Dendritic cell treated with granulocyte-macrophage colony-stimulating factor and Interleukin-4, amounts not matched to agents 40 ng/mL and 50 ng/mL, for 4 days (primary cell): ENCODE measurements at regions not wholly inside any gene's neighbourhood (a gene's known extent, or its start where the extent isn't known, plus 50 kb on each side); places are given as distances from the start of the nearest gene placed in this dataset.

ENCODE experiments used
- H3K27ac Mint-ChIP-seq: one replicate; pipeline ENCODE4 v1.8.0; 2022; ENCODE audit warnings: mild to moderate bottlenecking, mixed read lengths
- H3K27me3 Mint-ChIP-seq: one replicate; pipeline ENCODE4 v1.8.0; 2022; ENCODE audit warnings: mild to moderate bottlenecking, mixed read lengths
- H3K36me3 Mint-ChIP-seq: one replicate; pipeline ENCODE4 v1.8.0; 2022; ENCODE audit warnings: low read depth, mixed read lengths
- H3K4me1 Mint-ChIP-seq: one replicate; pipeline ENCODE4 v1.8.0; 2022; ENCODE audit warnings: low read depth, mixed read lengths
- H3K4me3 Mint-ChIP-seq: one replicate; pipeline ENCODE4 v1.8.0; 2022; ENCODE audit warnings: mild to moderate bottlenecking, moderate library complexity, mixed read lengths
- H3K9me3 Mint-ChIP-seq: one replicate; pipeline ENCODE4 v1.8.0; 2022; ENCODE audit warnings: mixed read lengths
- intact Hi-C: fragments of 100-400 bp; cut with micrococcal nuclease; formaldehyde crosslinking; loops from one replicate; pipeline ENCODE4 v1.15.0; 2022

- Mint-ChIP-seq H3K27ac (no peak overlapping the region), H3K9me3 (no peaks in the 10 kb centered on the region), H3K27me3 (no peaks in the 10 kb centered on the region), H3K36me3 (no peaks in the 10 kb centered on the region), H3K4me3 (no peak overlapping the region), H3K4me1 (no peaks in the 10 kb centered on the region)
- intact Hi-C loops: no loop called here
These were observed 144.3 kb downstream of the ABCC12 start for GRCh38 chr16:48011466-48011865.

GRCh38 chr16:48008011-48008525, 147.7 kb downstream of the ABCC12 start:
- Mint-ChIP-seq H3K27me3 (no peaks in the 10 kb centered on the region), H3K27ac (no peak overlapping the region), H3K9me3 (no peaks in the 10 kb centered on the region), H3K4me1 (no peaks in the 10 kb centered on the region), H3K36me3 (no peaks in the 10 kb centered on the region), H3K4me3 (no peak overlapping the region)
- intact Hi-C loops: no loop called here

DNA sequence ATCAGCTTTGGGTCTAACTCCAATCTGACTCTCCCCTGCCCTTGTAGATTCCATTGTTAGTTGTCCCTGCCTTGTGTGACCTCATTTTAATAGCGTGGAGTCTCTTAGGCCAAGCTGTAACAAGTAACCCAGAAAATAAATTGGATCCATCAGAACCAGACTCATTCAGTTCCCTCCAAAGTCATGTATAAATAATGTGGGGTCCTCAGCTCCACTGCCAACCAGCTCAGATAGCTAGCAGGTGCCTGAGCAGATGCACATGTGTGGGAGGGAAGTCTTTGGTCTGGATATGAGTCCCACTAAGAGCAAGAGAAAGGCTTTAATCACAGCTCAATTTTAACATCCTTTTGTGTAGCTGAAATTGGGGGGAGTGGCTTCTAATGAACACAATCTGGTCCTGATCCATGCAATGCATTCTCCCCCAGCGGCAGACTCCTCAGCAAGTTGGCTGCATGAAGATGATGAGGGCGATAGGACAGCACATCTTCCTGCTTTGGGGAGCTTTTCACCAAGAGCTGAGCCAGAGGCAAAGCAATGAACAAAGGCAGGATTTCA, 151.6 kb downstream of the ABCC12 start:
- intact Hi-C loops: no loop called here
- Mint-ChIP-seq H3K27me3 (no peaks in the 10 kb centered on the region), H3K36me3 (no peaks in the 10 kb centered on the region), H3K27ac (no peak overlapping the region), H3K9me3 (no peaks in the 10 kb centered on the region), H3K4me1 (no peaks in the 10 kb centered on the region), H3K4me3 (no peak overlapping the region)

- Mint-ChIP-seq H3K27me3 (no peaks in the 10 kb centered on the region), H3K27ac (no peak overlapping the region), H3K4me1 (no peaks in the 10 kb centered on the region), H3K36me3 (no peaks in the 10 kb centered on the region), H3K9me3 (no peaks in the 10 kb centered on the region), H3K4me3 (no peak overlapping the region)
- intact Hi-C loops: no loop called here
These were observed 152.4 kb downstream of the ABCC12 start for GRCh38 chr16:48003206-48003907.

GRCh38 chr16:48001324-48001895, 154.4 kb downstream of the ABCC12 start:
- H3K36me3 Mint-ChIP-seq: no peaks in the 10 kb centered on the region
- no peaks in the 10 kb centered on the region for H3K4me1 Mint-ChIP-seq
- H3K9me3 Mint-ChIP-seq: no peaks in the 10 kb centered on the region
- no peaks in the 10 kb centered on the region for H3K27me3 Mint-ChIP-seq
- H3K4me3 Mint-ChIP-seq: no peak overlapping the region
- intact Hi-C loops: no loop called here
- H3K27ac Mint-ChIP-seq: no peak overlapping the region

- Mint-ChIP-seq H3K4me1 (no peaks in the 10 kb centered on the region), H3K27ac (no peak overlapping the region), H3K4me3 (no peak overlapping the region), H3K36me3 (no peaks in the 10 kb centered on the region), H3K27me3 (no peaks in the 10 kb centered on the region), H3K9me3 (no peaks in the 10 kb centered on the region)
- intact Hi-C loops: no loop called here
These were observed 155.2 kb downstream of the ABCC12 start for GRCh38 chr16:48000622-48001021.

DNA sequence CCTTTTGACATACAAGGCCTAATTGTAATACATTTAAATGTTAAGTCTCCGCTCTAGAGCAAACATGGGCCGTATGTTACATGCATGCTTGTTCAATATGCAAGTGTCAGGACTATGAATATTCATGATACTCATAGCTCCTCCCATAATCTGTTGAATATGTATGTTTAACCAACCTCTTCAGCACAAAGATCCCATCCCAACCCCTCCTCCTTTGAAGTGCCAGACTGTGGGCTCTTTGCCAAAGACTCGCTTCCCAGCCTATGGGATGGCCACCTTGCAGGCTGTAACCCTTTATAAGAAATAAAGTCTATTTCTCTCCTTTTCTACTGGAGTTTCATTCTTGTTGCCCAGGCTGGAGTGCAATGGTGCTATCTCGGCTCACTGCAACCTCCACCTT, 156.2 kb downstream of the ABCC12 start:
- Mint-ChIP-seq H3K4me3 (no peak overlapping the region), H3K36me3 (no peaks in the 10 kb centered on the region), H3K4me1 (no peaks in the 10 kb centered on the region), H3K9me3 (no peaks in the 10 kb centered on the region), H3K27ac (no peak overlapping the region), H3K27me3 (no peaks in the 10 kb centered on the region)
- intact Hi-C loops: no loop called here

- intact Hi-C loops: no loop called here
- Mint-ChIP-seq H3K9me3 (no peaks in the 10 kb centered on the region), H3K27ac (no peak overlapping the region), H3K4me1 (no peaks in the 10 kb centered on the region), H3K27me3 (peaks cover 2% of the 10 kb centered on the region), H3K36me3 (no peaks in the 10 kb centered on the region), H3K4me3 (no peak overlapping the region)
These were observed 160.4 kb downstream of the ABCC12 start for GRCh38 chr16:47995354-47995753.

GRCh38 chr16:47991491-47991890, 164.3 kb downstream of the ABCC12 start:
- Mint-ChIP-seq H3K4me3 (no peak overlapping the region), H3K9me3 (no peaks in the 10 kb centered on the region), H3K36me3 (no peaks in the 10 kb centered on the region), H3K4me1 (no peaks in the 10 kb centered on the region), H3K27me3 (peaks cover 2% of the 10 kb centered on the region), H3K27ac (no peak overlapping the region)
- intact Hi-C loops: no loop called here

GRCh38 chr16:47990676-47991075, 165.1 kb downstream of the ABCC12 start:
- intact Hi-C loops: no loop called here
- Mint-ChIP-seq H3K4me1 (no peaks in the 10 kb centered on the region), H3K36me3 (no peaks in the 10 kb centered on the region), H3K27ac (no peak overlapping the region), H3K9me3 (no peaks in the 10 kb centered on the region), H3K27me3 (peaks cover 2% of the 10 kb centered on the region), H3K4me3 (no peak overlapping the region)

- no peaks in the 10 kb centered on the region for H3K36me3 Mint-ChIP-seq
- no peak overlapping the region for H3K27ac Mint-ChIP-seq
- no peak overlapping the region for H3K4me3 Mint-ChIP-seq
- no peaks in the 10 kb centered on the region for H3K9me3 Mint-ChIP-seq
- intact Hi-C loops: no loop called here
- peaks cover 2% of the 10 kb centered on the region for H3K27me3 Mint-ChIP-seq
- no peaks in the 10 kb centered on the region for H3K4me1 Mint-ChIP-seq
These were observed 168.7 kb downstream of the ABCC12 start for GRCh38 chr16:47987136-47987535.

DNA sequence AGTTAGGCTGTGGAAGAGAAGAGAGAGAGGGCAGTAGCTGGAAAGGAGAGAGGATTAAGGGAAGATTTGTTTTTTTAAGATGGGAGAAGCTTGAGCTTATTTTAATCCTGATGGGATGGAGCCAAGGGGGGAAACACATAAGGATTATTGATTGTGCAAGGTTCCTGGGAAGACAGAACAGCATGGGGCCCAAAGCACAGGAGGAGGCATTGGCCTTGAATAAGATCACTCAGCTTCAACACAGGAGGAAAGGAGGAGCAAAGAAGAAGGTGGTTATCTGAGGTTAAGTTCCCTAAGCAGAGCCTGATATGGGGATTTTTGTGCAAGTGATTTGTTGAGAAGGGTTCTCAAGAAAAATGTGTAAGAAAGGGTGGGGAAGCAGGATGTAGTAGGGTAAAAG, 169.8 kb downstream of the ABCC12 start:
- Mint-ChIP-seq H3K4me1 (no peaks in the 10 kb centered on the region), H3K27ac (no peak overlapping the region), H3K9me3 (no peaks in the 10 kb centered on the region), H3K27me3 (peaks cover 2% of the 10 kb centered on the region), H3K36me3 (no peaks in the 10 kb centered on the region), H3K4me3 (no peak overlapping the region)
- intact Hi-C loops: no loop called here

DNA sequence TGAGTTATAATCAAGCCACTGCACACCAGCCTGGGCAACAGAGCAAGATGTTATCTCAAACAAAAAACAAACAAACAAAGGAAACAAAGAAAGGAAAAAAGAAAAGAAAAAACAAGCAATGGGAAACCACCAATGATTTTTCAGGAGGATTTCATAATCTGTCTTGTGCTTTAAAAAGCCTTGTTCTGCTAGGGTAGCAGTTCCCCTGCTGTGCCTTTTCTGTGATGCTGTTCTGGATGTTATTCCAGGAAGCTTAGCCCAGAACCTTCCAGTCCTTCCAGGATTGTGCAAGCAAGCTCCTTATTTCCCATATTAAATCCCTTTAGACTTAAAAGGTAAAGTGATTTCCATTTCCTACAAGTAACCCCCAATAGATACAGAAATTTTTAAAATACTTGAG, 171.1 kb downstream of the ABCC12 start:
- Mint-ChIP-seq H3K4me1 (no peaks in the 10 kb centered on the region), H3K9me3 (no peaks in the 10 kb centered on the region), H3K36me3 (no peaks in the 10 kb centered on the region), H3K4me3 (no peak overlapping the region), H3K27me3 (no peaks in the 10 kb centered on the region), H3K27ac (no peak overlapping the region)
- intact Hi-C loops: no loop called here

GRCh38 chr16:47983999-47984580, 171.7 kb downstream of the ABCC12 start:
- intact Hi-C loops: no loop called here
- Mint-ChIP-seq H3K9me3 (no peaks in the 10 kb centered on the region), H3K4me3 (no peak overlapping the region), H3K27ac (no peak overlapping the region), H3K4me1 (no peaks in the 10 kb centered on the region), H3K27me3 (no peaks in the 10 kb centered on the region), H3K36me3 (no peaks in the 10 kb centered on the region)
